ENCODE measurements at regions not wholly inside any gene's neighbourhood (a gene's known extent, or its start where the extent isn't known, plus 50 kb on each side); places are given as distances from the start of the nearest gene placed in this dataset.

- no peaks in the 10 kb centered on the region for H3K4me1 ChIP-seq (ENCODE audit: control insufficient read depth, insufficient read depth, low read length)
- H3K27ac ChIP-seq (ENCODE audit: low read length) = no peak overlapping the region
- no peaks in the 10 kb centered on the region for H3K4me1 Mint-ChIP-seq
- no peak for TF ChIP-seq CTCF (IDR thresholded peaks at IDR 0.05)
- no peak overlapping the region for H3K4me3 Mint-ChIP-seq
- H3K9me3 ChIP-seq (ENCODE audit: control insufficient read depth, insufficient read depth, low read length) = no peaks in the 10 kb centered on the region
- WGBS (ENCODE audit: insufficient coverage) = 56% methylated on average over 2 of the region's 2 CpGs
- no peak for ATAC-seq
- H3K4me3 ChIP-seq (ENCODE audit: low read length) = no peak overlapping the region
- intact Hi-C loops (cut with micrococcal nuclease) = no loop called here
- no peak overlapping the region for H3K27ac Mint-ChIP-seq
- no peaks in the 10 kb centered on the region for H3K27me3 ChIP-seq (ENCODE audit: control insufficient read depth, insufficient read depth, low read length)
- DNase-seq = no peak
- no peaks in the 10 kb centered on the region for H3K36me3 ChIP-seq (ENCODE audit: control insufficient read depth, insufficient read depth, low read length)
- H3K27me3 Mint-ChIP-seq (ENCODE audit: low read depth in 2 of 2) = peaks cover 8 to 35% of the 10 kb centered on the region in 2 donors
- no peaks in the 10 kb centered on the region for H3K9me3 Mint-ChIP-seq
- no peaks in the 10 kb centered on the region for H3K36me3 Mint-ChIP-seq
These were observed 127.8 kb upstream of the SPATA13 start for GRCh38 chr13:24032674-24033073.

- WGBS (ENCODE audit: insufficient coverage) = 76% methylated on average over 9 of the region's 11 CpGs
- Histone ChIP-seq H3K4me1 (ENCODE audit: control insufficient read depth, insufficient read depth, low read length) (no peaks in the 10 kb centered on the region), H3K36me3 (ENCODE audit: control insufficient read depth, insufficient read depth, low read length) (no peaks in the 10 kb centered on the region), H3K27me3 (ENCODE audit: control insufficient read depth, insufficient read depth, low read length) (no peaks in the 10 kb centered on the region), H3K9me3 (ENCODE audit: control insufficient read depth, insufficient read depth, low read length) (no peaks in the 10 kb centered on the region), H3K27ac (ENCODE audit: low read length) (no peak overlapping the region), H3K4me3 (ENCODE audit: low read length) (no peak overlapping the region)
- Mint-ChIP-seq H3K36me3 (no peaks in the 10 kb centered on the region), H3K27ac (no peak overlapping the region), H3K4me1 (peaks cover 4 to 6% of the 10 kb centered on the region in 2 donors), H3K27me3 (ENCODE audit: low read depth in 2 of 2) (peaks cover 8 to 42% of the 10 kb centered on the region in 2 donors), H3K9me3 (no peaks in the 10 kb centered on the region), H3K4me3 (no peak overlapping the region)
- intact Hi-C loops (cut with micrococcal nuclease) = no loop called here
- no peak for ATAC-seq
- no peak for DNase-seq
- TF ChIP-seq CTCF (IDR thresholded peaks at IDR 0.05) = no peak
These were observed 126.8 kb upstream of the SPATA13 start for GRCh38 chr13:24033527-24034302.

GRCh38 chr13:24035411-24035810, 125.1 kb upstream of the SPATA13 start:
- no peak for TF ChIP-seq CTCF (IDR thresholded peaks at IDR 0.05)
- Histone ChIP-seq H3K36me3 (ENCODE audit: control insufficient read depth, insufficient read depth, low read length) (no peaks in the 10 kb centered on the region), H3K9me3 (ENCODE audit: control insufficient read depth, insufficient read depth, low read length) (no peaks in the 10 kb centered on the region), H3K27ac (ENCODE audit: low read length) (no peak overlapping the region), H3K4me3 (ENCODE audit: low read length) (no peak overlapping the region), H3K27me3 (ENCODE audit: control insufficient read depth, insufficient read depth, low read length) (no peaks in the 10 kb centered on the region), H3K4me1 (ENCODE audit: control insufficient read depth, insufficient read depth, low read length) (no peaks in the 10 kb centered on the region)
- H3K27me3 Mint-ChIP-seq (ENCODE audit: low read depth in 2 of 2) = peaks cover 4 to 38% of the 10 kb centered on the region in 2 donors
- H3K4me1 Mint-ChIP-seq = peaks cover 6 to 8% of the 10 kb centered on the region in 2 donors
- ATAC-seq (no peak), DNase-seq (no peak)
- H3K36me3 Mint-ChIP-seq = no peaks in the 10 kb centered on the region
- intact Hi-C loops (cut with micrococcal nuclease) = no loop called here
- H3K9me3 Mint-ChIP-seq = no peaks in the 10 kb centered on the region
- 93% methylated on average over 4 of the region's 5 CpGs for WGBS (ENCODE audit: insufficient coverage)
- no peak overlapping the region for H3K4me3 Mint-ChIP-seq
- H3K27ac Mint-ChIP-seq = no peak overlapping the region

DNA sequence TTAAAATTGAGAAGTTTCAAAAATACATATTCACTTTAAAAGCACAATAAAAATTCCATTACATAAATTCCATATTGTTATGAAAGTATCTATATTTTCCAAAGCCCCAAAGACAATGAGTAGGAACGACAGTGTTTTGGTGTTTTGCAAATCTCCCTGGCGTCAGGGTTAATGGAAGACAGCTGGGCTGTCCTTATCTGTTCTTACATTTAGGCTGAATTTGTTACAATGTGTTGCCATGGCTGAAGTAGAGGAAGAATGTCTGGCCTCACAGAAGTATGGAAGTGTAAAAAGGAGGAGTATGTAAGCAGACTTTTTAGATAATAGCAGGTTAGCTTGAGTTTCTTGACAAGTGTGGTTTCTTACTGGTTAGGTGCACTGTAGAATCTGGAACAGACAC, 124.4 kb upstream of the SPATA13 start:
- Histone ChIP-seq H3K9me3 (ENCODE audit: control insufficient read depth, insufficient read depth, low read length) (no peaks in the 10 kb centered on the region), H3K4me1 (ENCODE audit: control insufficient read depth, insufficient read depth, low read length) (no peaks in the 10 kb centered on the region), H3K36me3 (ENCODE audit: control insufficient read depth, insufficient read depth, low read length) (no peaks in the 10 kb centered on the region), H3K4me3 (ENCODE audit: low read length) (no peak overlapping the region), H3K27me3 (ENCODE audit: control insufficient read depth, insufficient read depth, low read length) (no peaks in the 10 kb centered on the region), H3K27ac (ENCODE audit: low read length) (no peak overlapping the region)
- peaks cover 6 to 8% of the 10 kb centered on the region in 2 donors for H3K4me1 Mint-ChIP-seq
- no peaks in the 10 kb centered on the region for H3K36me3 Mint-ChIP-seq
- no peak overlapping the region for H3K4me3 Mint-ChIP-seq
- TF ChIP-seq CTCF (IDR thresholded peaks at IDR 0.05) = no peak
- intact Hi-C loops (cut with micrococcal nuclease) = no loop called here
- DNase-seq = no peak
- H3K9me3 Mint-ChIP-seq = no peaks in the 10 kb centered on the region
- 89% methylated on average over 2 of the region's 2 CpGs for WGBS (ENCODE audit: insufficient coverage)
- H3K27ac Mint-ChIP-seq = no peak overlapping the region
- ATAC-seq = no peak
- peaks cover 4 to 30% of the 10 kb centered on the region in 2 donors for H3K27me3 Mint-ChIP-seq (ENCODE audit: low read depth in 2 of 2)
